SK-N-SH (cell line): ENCODE measurements at regions not wholly inside any gene's neighbourhood (a gene's known extent, or its start where the extent isn't known, plus 50 kb on each side); places are given as distances from the start of the nearest gene placed in this dataset.

Experiments
- CTCF ChIA-PET: fragments of 300-600, 350-600 bp; formaldehyde crosslinking; extraction: SDS; loops from one replicate; lab custom pipeline; 2021; lab: Yijun Ruan, JAX
- POLR2A ChIA-PET: fragments of 350-600 bp; sonication (Branson Sonifier 250); formaldehyde crosslinking; extraction: SDS; loops from one replicate; lab custom pipeline; 2020; ENCODE audit warnings: antibody characterized with exemption, inconsistent platforms; lab: Yijun Ruan, JAX
- DNase-seq: peaks from one replicate; pipeline ENCODE4 v3.0.0; 2012
- H2AFZ ChIP-seq: fragments of 200-600 bp; sonication (generic); 2 replicates; pipeline ENCODE4 v1.8.1; 2016; ENCODE audit warnings: antibody characterized with exemption, mild to moderate bottlenecking, low read depth
- H3F3A ChIP-seq: fragments of 200-600 bp; sonication (generic); replicated peaks from 2 replicates; pipeline ENCODE3; 2016; ENCODE audit warnings: antibody characterized with exemption, mild to moderate bottlenecking; ENCODE audit not compliant: insufficient read depth
- H3K27ac ChIP-seq, 2 experiments: fragments of 200-500 bp in 1 of 2; fragments of 200-600 bp in 1 of 2; sonication (Bioruptor generic) in 1 of 2; sonication (generic), shearing (Covaris generic) in 1 of 2; 2 replicates each; pipeline versions ENCODE4 v1.5.1 to v1.6.1; 2014 to 2016; ENCODE audit warnings: low read depth in 2 of 2, inconsistent platforms in 1 of 2, low read length in 1 of 2, mild to moderate bottlenecking in 1 of 2, mixed read lengths in 1 of 2
- H3K27me3 ChIP-seq: fragments of 200-600 bp; sonication (generic), shearing (Covaris generic); 2 replicates; pipeline ENCODE4 v1.6.1; 2016; ENCODE audit warnings: mixed run types; ENCODE audit not compliant: insufficient read depth
- H3K36me3 ChIP-seq, 2 experiments: fragments of 200-500 bp in 1 of 2; fragments of 200-600 bp in 1 of 2; sonication (Bioruptor generic) in 1 of 2; sonication (generic) in 1 of 2; replicated peaks in 1 of 2; 2 replicates each; pipeline versions ENCODE3 to v1.5.1; 2014 to 2016; ENCODE audit warnings: low read length in 1 of 2, mild to moderate bottlenecking in 1 of 2; ENCODE audit not compliant: insufficient read depth in 2 of 2, control insufficient read depth in 1 of 2
- H3K4me1 ChIP-seq, 2 experiments: fragments of 200-500 bp in 1 of 2; fragments of 200-600 bp in 1 of 2; sonication (Bioruptor generic) in 1 of 2; sonication (generic), shearing (Covaris generic) in 1 of 2; 2 replicates each; pipeline versions ENCODE4 v1.5.1 to v1.6.1; 2014 to 2016; ENCODE audit warnings: low read depth in 1 of 2, low read length in 1 of 2, mixed run types in 1 of 2; ENCODE audit not compliant: insufficient read depth in 2 of 2, control insufficient read depth in 1 of 2
- H3K4me2 ChIP-seq: fragments of 200-600 bp; sonication (generic), shearing (Covaris generic); 2 replicates; pipeline ENCODE4 v1.6.1; 2017; ENCODE audit warnings: mixed run types
- H3K4me3 ChIP-seq, 2 experiments: fragments of 200-500 bp in 1 of 2; fragments of 200-600 bp in 1 of 2; sonication (Bioruptor generic) in 1 of 2; sonication (generic), shearing (Covaris generic) in 1 of 2; 2 replicates each; pipeline versions ENCODE4 v1.5.1 to v1.8.1; 2014 to 2016; ENCODE audit warnings: low read depth in 2 of 2, inconsistent platforms in 1 of 2, low read length in 1 of 2, mild to moderate bottlenecking in 1 of 2, mixed read lengths in 1 of 2, moderate library complexity in 1 of 2
- H3K79me2 ChIP-seq: fragments of 200-600 bp; sonication (generic); 2 replicates; pipeline ENCODE4 v1.8.1; 2017; ENCODE audit warnings: mild to moderate bottlenecking; ENCODE audit not compliant: insufficient read depth
- H3K9ac ChIP-seq: fragments of 200-600 bp; sonication (generic); 2 replicates; pipeline ENCODE4 v1.6.1; 2017; ENCODE audit warnings: mixed run types
- H3K9me2 ChIP-seq: fragments of 200-600 bp; sonication (generic); 2 replicates; pipeline ENCODE4 v1.6.1; 2017; ENCODE audit warnings: mixed run types
- H3K9me3 ChIP-seq: fragments of 200-600 bp; sonication (generic); 2 replicates; pipeline ENCODE4 v1.6.1; 2017; ENCODE audit warnings: mixed run types, mild to moderate bottlenecking, moderate library complexity
- H4K20me1 ChIP-seq: fragments of 200-600 bp; sonication (generic); 2 replicates; pipeline ENCODE4 v1.6.1; 2017; ENCODE audit warnings: mild to moderate bottlenecking, mixed run types; ENCODE audit not compliant: insufficient read depth
- CHD2 ChIP-seq: fragments of 150-350 bp; IDR thresholded peaks from 2 replicates; pipeline ENCODE4 v1.6.1; 2018; ENCODE audit warnings: low read length; ENCODE audit not compliant: partially characterized antibody
- ELF1 ChIP-seq: IDR thresholded peaks from 2 replicates; pipeline ENCODE4 v1.4.0; 2012
- EP300 ChIP-seq, 2 experiments: IDR thresholded peaks; 2 replicates each; pipeline versions ENCODE4 v1.4.0 to v1.6.1; 2012; ENCODE audit warnings: borderline replicate concordance in 1 of 2, low read depth in 1 of 2, low read length in 1 of 2
- EZH2phosphoT487 ChIP-seq: fragments of 200-600 bp; sonication (generic); IDR thresholded peaks from 2 replicates; pipeline ENCODE4 v1.6.1; 2017; ENCODE audit warnings: low read depth, mixed run types, mild to moderate bottlenecking, antibody characterized with exemption, moderate library complexity, borderline replicate concordance
- FOSL2 ChIP-seq: IDR thresholded peaks from 2 replicates; pipeline ENCODE4 v1.4.0; 2012; ENCODE audit warnings: low read depth, mild to moderate bottlenecking, moderate library complexity, borderline replicate concordance
- FOXM1 ChIP-seq: IDR thresholded peaks from 2 replicates; pipeline ENCODE4 v1.4.0; 2012; ENCODE audit warnings: low read depth, mild to moderate bottlenecking
- IRF3 ChIP-seq: fragments of 150-350 bp; IDR thresholded peaks from 2 replicates; pipeline ENCODE4 v1.6.1; 2016; ENCODE audit warnings: mild to moderate bottlenecking, low read depth, low read length
- JUND ChIP-seq: IDR thresholded peaks from 2 replicates; pipeline ENCODE4 v1.4.0; 2012
- MEF2A ChIP-seq: IDR thresholded peaks from 2 replicates; pipeline ENCODE4 v1.4.0; 2012; ENCODE audit warnings: low read depth, borderline replicate concordance
- POLR2AphosphoS5 ChIP-seq: IDR thresholded peaks from 2 replicates; pipeline ENCODE4 v1.6.1; 2012; ENCODE audit warnings: low read depth, low read length
- RAD21 ChIP-seq: IDR thresholded peaks from 2 replicates; pipeline ENCODE4 v1.6.1; 2012; ENCODE audit warnings: mild to moderate bottlenecking, low read length
- RCOR1 ChIP-seq: fragments of 150-350 bp; IDR thresholded peaks from 2 replicates; pipeline ENCODE4 v1.6.1; 2017; ENCODE audit warnings: antibody characterized with exemption, low read length
- TCF12 ChIP-seq: IDR thresholded peaks from 2 replicates; pipeline ENCODE4 v1.4.0; 2012
- USF1 ChIP-seq: IDR thresholded peaks from 2 replicates; pipeline ENCODE4 v1.4.0; 2012; ENCODE audit warnings: low read depth, borderline replicate concordance
- USF2 ChIP-seq: fragments of 150-350 bp; IDR thresholded peaks from 2 replicates; pipeline ENCODE4 v1.6.1; 2017; ENCODE audit warnings: antibody characterized with exemption, low read length, low read depth, borderline replicate concordance
- YY1 ChIP-seq: IDR thresholded peaks from 2 replicates; pipeline ENCODE4 v1.4.0; 2012; ENCODE audit warnings: low read depth, mild to moderate bottlenecking
- WGBS: methylation state at CpG from one replicate; pipeline ENCODE4 v1.1.6; 2017; ENCODE audit warnings: low lambda C conversion rate; 5-methylcytosine and 5-hydroxymethylcytosine counted together
- TF ChIP-seq, protein P1 (sequence below): fragments of 200-600 bp; sonication (generic); IDR thresholded peaks from 2 replicates; pipeline ENCODE4 v1.6.1; 2017; ENCODE audit warnings: antibody characterized with exemption, mild to moderate bottlenecking, moderate library complexity

GRCh38 chr20:20803011-20803410, 90.6 kb upstream of the RALGAPA2 start:
- Histone ChIP-seq H3K9me3 (no peaks in the 10 kb centered on the region), H3K9ac (no peak overlapping the region), H3K36me3 (no peaks in the 10 kb centered on the region), H3K79me2 (no peaks in the 10 kb centered on the region), H3K27me3 (no peaks in the 10 kb centered on the region; the same call in 1 of the 2 replicates), H4K20me1 (no peaks in the 10 kb centered on the region), H2AFZ (no peak overlapping the region), H3F3A (no peaks in the 10 kb centered on the region), H3K9me2 (no peaks in the 10 kb centered on the region), H3K4me1 (no peaks in the 10 kb centered on the region), H3K27ac (no peak overlapping the region), H3K4me2 (no peak overlapping the region), H3K4me3 (no peak overlapping the region)
- TF ChIP-seq USF1: no peak
- TF ChIP-seq RCOR1: no peak
- no peak for TF ChIP-seq TCF12
- no peak for TF ChIP-seq EZH2phosphoT487
- TF ChIP-seq MEF2A: no peak
- no peak for TF ChIP-seq EP300 (IDR thresholded peaks at IDR 0.05; ENCODE audit: borderline replicate concordance in 1 of 2, low read depth in 1 of 2, low read length in 1 of 2)
- TF ChIP-seq IRF3: no peak
- TF ChIP-seq CHD2: no peak
- TF ChIP-seq ELF1: no peak
- no peak for TF ChIP-seq FOSL2
- POLR2A ChIA-PET: no interaction called here
- 5% methylated on average over 3 of the region's 3 CpGs for WGBS
- CTCF ChIA-PET: no interaction called here
- DNase-seq: no peak

DNA sequence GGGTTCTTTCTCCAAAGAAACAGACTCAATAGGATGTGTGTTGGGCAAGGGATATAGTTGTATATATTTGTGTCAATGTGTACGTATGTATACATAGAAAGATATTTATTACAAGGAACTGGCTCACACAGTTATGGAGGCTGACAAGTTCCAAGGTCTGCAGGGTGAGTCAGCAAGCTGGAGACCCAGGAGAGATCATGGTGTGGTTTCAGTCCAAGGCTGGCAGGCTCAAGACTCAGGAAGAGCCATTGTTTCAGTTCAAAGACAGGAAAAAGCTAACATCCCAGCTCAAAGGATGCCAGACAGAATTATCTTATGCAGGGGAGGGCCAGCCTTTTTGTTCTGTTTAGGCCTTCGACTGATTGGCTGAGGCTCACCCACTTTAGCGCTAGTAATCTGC, 89.9 kb upstream of the RALGAPA2 start:
- CTCF ChIA-PET: no interaction called here
- Histone ChIP-seq H3K4me1 (no peaks in the 10 kb centered on the region), H3K9ac (no peak overlapping the region)
- WGBS: 31% methylated on average over 3 of the region's 3 CpGs
- no peak for TF ChIP-seq USF1
- TF ChIP-seq, protein P1, sequence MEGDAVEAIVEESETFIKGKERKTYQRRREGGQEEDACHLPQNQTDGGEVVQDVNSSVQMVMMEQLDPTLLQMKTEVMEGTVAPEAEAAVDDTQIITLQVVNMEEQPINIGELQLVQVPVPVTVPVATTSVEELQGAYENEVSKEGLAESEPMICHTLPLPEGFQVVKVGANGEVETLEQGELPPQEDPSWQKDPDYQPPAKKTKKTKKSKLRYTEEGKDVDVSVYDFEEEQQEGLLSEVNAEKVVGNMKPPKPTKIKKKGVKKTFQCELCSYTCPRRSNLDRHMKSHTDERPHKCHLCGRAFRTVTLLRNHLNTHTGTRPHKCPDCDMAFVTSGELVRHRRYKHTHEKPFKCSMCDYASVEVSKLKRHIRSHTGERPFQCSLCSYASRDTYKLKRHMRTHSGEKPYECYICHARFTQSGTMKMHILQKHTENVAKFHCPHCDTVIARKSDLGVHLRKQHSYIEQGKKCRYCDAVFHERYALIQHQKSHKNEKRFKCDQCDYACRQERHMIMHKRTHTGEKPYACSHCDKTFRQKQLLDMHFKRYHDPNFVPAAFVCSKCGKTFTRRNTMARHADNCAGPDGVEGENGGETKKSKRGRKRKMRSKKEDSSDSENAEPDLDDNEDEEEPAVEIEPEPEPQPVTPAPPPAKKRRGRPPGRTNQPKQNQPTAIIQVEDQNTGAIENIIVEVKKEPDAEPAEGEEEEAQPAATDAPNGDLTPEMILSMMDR: no peak
- no peak for TF ChIP-seq YY1
- no peak for TF ChIP-seq CHD2
- no peak for TF ChIP-seq RCOR1
- TF ChIP-seq POLR2AphosphoS5: no peak
- no peak for TF ChIP-seq FOXM1
- no peak for TF ChIP-seq USF2
- TF ChIP-seq JUND: no peak
- no peak for TF ChIP-seq RAD21
- TF ChIP-seq, all 33 proteins: peak for 0
- Histone ChIP-seq H3K79me2 (no peaks in the 10 kb centered on the region), H4K20me1 (no peaks in the 10 kb centered on the region), H3K27me3 (peaks cover 5% of the 10 kb centered on the region; the same call in 1 of the 2 replicates), H3K4me2 (no peak overlapping the region), H3F3A (no peaks in the 10 kb centered on the region), H3K27ac (no peak overlapping the region), H3K36me3 (no peaks in the 10 kb centered on the region), H3K9me3 (no peaks in the 10 kb centered on the region), H3K9me2 (no peaks in the 10 kb centered on the region), H3K4me3 (no peak overlapping the region), H2AFZ (no peak overlapping the region)
- DNase-seq: no peak
- POLR2A ChIA-PET: no interaction called here
